ENCODE measurements at regions not wholly inside any gene's neighbourhood (a gene's known extent, or its start where the extent isn't known, plus 50 kb on each side); places are given as distances from the start of the nearest gene placed in this dataset.
"Not testable (repeated sequence)": the region's sequence is repeated elsewhere in the genome, so short reads cannot be mapped to it uniquely, and the experiment has no call there.

GRCh38 chr16:88237761-88238415 is 144.9 kb upstream of the ZNF469 start:
- H3K18ac ChIP-seq (ENCODE audit: extremely low read depth, low read length); H3K27ac ChIP-seq (ENCODE audit: low read depth, low read length); H3K9me3 ChIP-seq (ENCODE audit: insufficient read depth in 2 of 2, low read depth in 1 of 2, low read length in 1 of 2); H2AK5ac ChIP-seq (ENCODE audit: low read depth, low read length); H3K23ac ChIP-seq (ENCODE audit: insufficient read length); H2AFZ ChIP-seq (ENCODE audit: low read length); H4K91ac ChIP-seq (replicated peaks; ENCODE audit: insufficient read length, low read length); H3K4me3 ChIP-seq (ENCODE audit: extremely low read depth in 1 of 4, insufficient read depth in 2 of 4, low read depth in 3 of 4, low read length in 4 of 4); POLR2A ChIA-PET (ENCODE audit: partially characterized antibody); H3K23me2 ChIP-seq (ENCODE audit: low read depth, low read length); H3K27me3 ChIP-seq (replicated peaks in 1 of 4; ENCODE audit: control insufficient read depth in 3 of 4, extremely low read depth in 1 of 4, insufficient read depth in 3 of 4, low read length in 3 of 4); DNase-seq (ENCODE audit: low read depth in 1 of 2, low spot score in 2 of 2); H3K79me2 ChIP-seq (ENCODE audit: control insufficient read depth in 1 of 2, insufficient read depth in 2 of 2, low read length in 2 of 2); H2BK5ac ChIP-seq (ENCODE audit: low read depth, low read length); H2BK12ac ChIP-seq (ENCODE audit: low read depth, low read length); H4K8ac ChIP-seq (ENCODE audit: extremely low read depth, insufficient read depth, low read length); FAIRE-seq; H3K14ac ChIP-seq (ENCODE audit: insufficient read length); H3K56ac ChIP-seq (replicated peaks; ENCODE audit: insufficient read length, low read depth, low read length); H3K79me1 ChIP-seq (ENCODE audit: low read depth, low read length); H2BK15ac ChIP-seq (ENCODE audit: low read length); H2BK20ac ChIP-seq (ENCODE audit: low read length); H3K9ac ChIP-seq (replicated peaks in 1 of 4; ENCODE audit: extremely low read depth in 1 of 4, low read depth in 3 of 4, low read length in 3 of 4); CTCF ChIA-PET (ENCODE audit: partially characterized antibody); H3K36me3 ChIP-seq (ENCODE audit: control insufficient read depth in 2 of 4, insufficient read depth in 4 of 4, low read length in 3 of 4); H2BK120ac ChIP-seq (replicated peaks; ENCODE audit: low read depth, low read length); H4K20me1 ChIP-seq (replicated peaks in 1 of 2; ENCODE audit: control insufficient read depth in 1 of 2, insufficient read depth in 2 of 2, low read length in 2 of 2); H3K4me2 ChIP-seq (ENCODE audit: insufficient read depth in 1 of 2, low read depth in 2 of 2, low read length in 2 of 2); H4K5ac ChIP-seq (ENCODE audit: insufficient read length, low read depth, low read length); H3K4me1 ChIP-seq (replicated peaks in 1 of 4; ENCODE audit: control insufficient read depth in 3 of 4, insufficient read depth in 4 of 4, low read length in 3 of 4); H3K4ac ChIP-seq (replicated peaks; ENCODE audit: insufficient read length, low read depth, low read length): not testable (repeated sequence)
- 89% methylated on average over 7 of the region's 10 CpGs; no CpG with 5 or more reads in 1 of the 2 experiments for WGBS, 2 experiments (ENCODE audit: extremely low coverage in 1 of 2, insufficient coverage in 1 of 2, insufficient read length in 1 of 2, insufficient replicate concordance in 2 of 2, low coverage in 1 of 2, low lambda C conversion rate in 2 of 2, missing lambda C conversion rate in 1 of 2)

- not testable (repeated sequence) for H3K9ac ChIP-seq (replicated peaks in 1 of 4; ENCODE audit: extremely low read depth in 1 of 4, low read depth in 3 of 4, low read length in 3 of 4); FAIRE-seq
Observed at GRCh38 chr16:88238732-88239274, 144.0 kb upstream of the ZNF469 start.

More at GRCh38 chr16:88238732-88239274, 144.0 kb upstream of the ZNF469 start:
- H3K4me2 ChIP-seq (ENCODE audit: insufficient read depth in 1 of 2, low read depth in 2 of 2, low read length in 2 of 2); H2BK15ac ChIP-seq (ENCODE audit: low read length); H3K79me1 ChIP-seq (ENCODE audit: low read depth, low read length); H4K91ac ChIP-seq (replicated peaks; ENCODE audit: insufficient read length, low read length); POLR2A ChIA-PET (ENCODE audit: partially characterized antibody); H2BK20ac ChIP-seq (ENCODE audit: low read length); H4K8ac ChIP-seq (ENCODE audit: extremely low read depth, insufficient read depth, low read length); DNase-seq (ENCODE audit: low read depth in 1 of 2, low spot score in 2 of 2); H3K4me1 ChIP-seq (replicated peaks in 1 of 4; ENCODE audit: control insufficient read depth in 3 of 4, insufficient read depth in 4 of 4, low read length in 3 of 4); H3K23ac ChIP-seq (ENCODE audit: insufficient read length); H3K27me3 ChIP-seq (replicated peaks in 1 of 4; ENCODE audit: control insufficient read depth in 3 of 4, extremely low read depth in 1 of 4, insufficient read depth in 3 of 4, low read length in 3 of 4); H3K18ac ChIP-seq (ENCODE audit: extremely low read depth, low read length); H3K36me3 ChIP-seq (ENCODE audit: control insufficient read depth in 2 of 4, insufficient read depth in 4 of 4, low read length in 3 of 4); H3K79me2 ChIP-seq (ENCODE audit: control insufficient read depth in 1 of 2, insufficient read depth in 2 of 2, low read length in 2 of 2); H3K23me2 ChIP-seq (ENCODE audit: low read depth, low read length); H4K20me1 ChIP-seq (replicated peaks in 1 of 2; ENCODE audit: control insufficient read depth in 1 of 2, insufficient read depth in 2 of 2, low read length in 2 of 2); H2BK12ac ChIP-seq (ENCODE audit: low read depth, low read length); H4K5ac ChIP-seq (ENCODE audit: insufficient read length, low read depth, low read length); H2AFZ ChIP-seq (ENCODE audit: low read length); H2BK5ac ChIP-seq (ENCODE audit: low read depth, low read length); H3K9me3 ChIP-seq (ENCODE audit: insufficient read depth in 2 of 2, low read depth in 1 of 2, low read length in 1 of 2); H2AK5ac ChIP-seq (ENCODE audit: low read depth, low read length); H3K4ac ChIP-seq (replicated peaks; ENCODE audit: insufficient read length, low read depth, low read length); H3K4me3 ChIP-seq (ENCODE audit: extremely low read depth in 1 of 4, insufficient read depth in 2 of 4, low read depth in 3 of 4, low read length in 4 of 4); H2BK120ac ChIP-seq (replicated peaks; ENCODE audit: low read depth, low read length); H3K27ac ChIP-seq (ENCODE audit: low read depth, low read length); H3K56ac ChIP-seq (replicated peaks; ENCODE audit: insufficient read length, low read depth, low read length); H3K14ac ChIP-seq (ENCODE audit: insufficient read length); CTCF ChIA-PET (ENCODE audit: partially characterized antibody): not testable (repeated sequence)
- WGBS, 2 experiments (ENCODE audit: extremely low coverage in 1 of 2, insufficient coverage in 1 of 2, insufficient read length in 1 of 2, insufficient replicate concordance in 2 of 2, low coverage in 1 of 2, low lambda C conversion rate in 2 of 2, missing lambda C conversion rate in 1 of 2), result 82% methylated on average over 3 of the region's 8 CpGs; no CpG with 5 or more reads in 1 of the 2 experiments

All from H1 (cell line).